ENCODE measurements at regions not wholly inside any gene's neighbourhood (a gene's known extent, or its start where the extent isn't known, plus 50 kb on each side); places are given as distances from the start of the nearest gene placed in this dataset.

GRCh38 chr4:82036181-82036580, 337.6 kb downstream of the HNRNPD start:
- Histone ChIP-seq H3K4me1 (replicated peaks in 1 of 2) (no peaks in the 10 kb centered on the region), H3K36me3 (replicated peaks in 1 of 2) (no peaks in the 10 kb centered on the region), H3K4me3 (no peak overlapping the region), H3K27me3 (no peaks in the 10 kb centered on the region), H3K9me3 (replicated peaks in 1 of 3) (no peaks in the 10 kb centered on the region), H3K27ac (no peak overlapping the region)
- 0 to 67% (median 32%) methylated on average over 1 of the region's 1 CpG for WGBS, 4 donors
- no peak for DNase-seq
- TF ChIP-seq POLR2A (IDR thresholded peaks at IDR 0.05) = no peak
- TF ChIP-seq CTCF (IDR thresholded peaks at IDR 0.05) = no peak
- intact Hi-C loops (cut with DNase I) = no loop called here

GRCh38 chr4:82034878-82035277, 338.9 kb downstream of the HNRNPD start:
- 69 to 80% (median 79%) methylated on average over 2 of the region's 2 CpGs for WGBS, 4 donors
- no peaks in the 10 kb centered on the region for H3K9me3 ChIP-seq (replicated peaks in 1 of 3)
- H3K27ac ChIP-seq = no peak overlapping the region
- no peak for DNase-seq
- no peaks in the 10 kb centered on the region for H3K4me1 ChIP-seq (replicated peaks in 1 of 2)
- H3K4me3 ChIP-seq = no peak overlapping the region
- no peaks in the 10 kb centered on the region for H3K36me3 ChIP-seq (replicated peaks in 1 of 2)
- no peaks in the 10 kb centered on the region for H3K27me3 ChIP-seq
- intact Hi-C loops (cut with DNase I) = no loop called here
- TF ChIP-seq CTCF (IDR thresholded peaks at IDR 0.05) = no peak
- TF ChIP-seq POLR2A (IDR thresholded peaks at IDR 0.05) = no peak

- Histone ChIP-seq H3K4me1 (replicated peaks in 1 of 2) (no peaks in the 10 kb centered on the region), H3K9me3 (replicated peaks in 1 of 3) (no peaks in the 10 kb centered on the region), H3K27ac (no peak overlapping the region), H3K4me3 (no peak overlapping the region), H3K27me3 (no peaks in the 10 kb centered on the region), H3K36me3 (replicated peaks in 1 of 2) (no peaks in the 10 kb centered on the region)
- no peak for TF ChIP-seq CTCF (IDR thresholded peaks at IDR 0.05)
- TF ChIP-seq POLR2A (IDR thresholded peaks at IDR 0.05) = no peak
- intact Hi-C loops (cut with DNase I) = no loop called here
- WGBS, 4 donors = 35 to 45% (median 41%) methylated on average over 2 of the region's 2 CpGs
- no peak for DNase-seq
Measured at GRCh38 chr4:82033862-82034261, 339.9 kb downstream of the HNRNPD start.

GRCh38 chr4:82031376-82031927, 342.3 kb downstream of the HNRNPD start:
- H3K36me3 ChIP-seq (replicated peaks in 1 of 2) = no peaks in the 10 kb centered on the region
- no peaks in the 10 kb centered on the region for H3K27me3 ChIP-seq
- no peaks in the 10 kb centered on the region for H3K4me1 ChIP-seq (replicated peaks in 1 of 2)
- DNase-seq = no peak
- intact Hi-C loops (cut with DNase I) = no loop called here
- H3K27ac ChIP-seq = no peak overlapping the region
- no peaks in the 10 kb centered on the region for H3K9me3 ChIP-seq (replicated peaks in 1 of 3)
- H3K4me3 ChIP-seq = no peak overlapping the region
- WGBS, 4 donors = 35 to 64% (median 60%) methylated on average over 1 to 2 of the region's 2 CpGs
- TF ChIP-seq CTCF (IDR thresholded peaks at IDR 0.05) = no peak
- no peak for TF ChIP-seq POLR2A (IDR thresholded peaks at IDR 0.05)
